ENCODE measurements at regions not wholly inside any gene's neighbourhood (a gene's known extent, or its start where the extent isn't known, plus 50 kb on each side); places are given as distances from the start of the nearest gene placed in this dataset.

DNA sequence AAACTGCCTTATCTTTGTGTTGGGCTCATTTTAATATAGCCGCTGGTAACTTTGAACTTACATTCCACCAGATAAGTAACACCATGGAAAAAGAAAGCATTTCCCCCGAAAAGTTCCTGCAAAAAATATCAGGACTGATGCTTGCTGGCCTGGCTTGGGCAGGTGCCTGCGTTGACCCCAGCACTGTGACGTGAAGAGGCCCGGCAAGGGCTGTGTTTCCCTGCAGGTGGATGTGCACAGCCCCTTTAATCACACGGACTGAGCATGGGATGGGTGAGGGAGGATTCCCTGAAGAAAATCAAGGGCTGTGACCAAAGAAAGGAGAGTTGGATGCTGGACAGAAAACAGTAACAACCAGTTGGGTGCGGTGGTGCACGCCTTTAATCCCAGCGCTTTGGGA is 138.2 kb downstream of the NSG2 start:
- Mint-ChIP-seq H3K36me3 (no peaks in the 10 kb centered on the region), H3K9me3 (no peaks in the 10 kb centered on the region), H3K27me3 (peaks cover 5 to 16% of the 10 kb centered on the region in 2 donors), H3K4me3 (no peak overlapping the region), H3K27ac (no peak overlapping the region), H3K4me1 (ENCODE audit: low read depth in 2 of 2) (no peaks in the 10 kb centered on the region)
- no peak for ATAC-seq
- no peak for DNase-seq (ENCODE audit: low spot score)

DNA sequence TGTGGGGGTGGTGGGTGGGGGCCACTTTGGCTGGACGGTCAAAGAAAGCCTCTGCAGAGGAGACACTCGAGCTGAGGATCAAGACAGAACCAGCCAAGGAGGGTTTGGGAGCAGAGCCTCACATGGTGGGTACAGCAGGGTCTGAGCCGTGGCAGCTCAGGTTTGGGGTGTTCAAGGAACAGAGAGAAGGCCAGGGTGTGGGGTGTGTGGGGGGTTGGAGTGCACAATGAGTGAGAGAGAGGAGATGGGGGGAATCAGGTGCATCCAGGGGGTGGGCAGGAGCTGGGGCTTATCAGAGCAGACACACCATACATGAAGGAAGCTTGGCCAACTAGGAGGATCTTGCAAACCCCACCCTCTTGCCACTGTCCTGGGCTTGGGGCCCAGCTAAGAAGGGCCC is 140.0 kb downstream of the NSG2 start:
- no peak overlapping the region for H3K27ac Mint-ChIP-seq

DNA sequence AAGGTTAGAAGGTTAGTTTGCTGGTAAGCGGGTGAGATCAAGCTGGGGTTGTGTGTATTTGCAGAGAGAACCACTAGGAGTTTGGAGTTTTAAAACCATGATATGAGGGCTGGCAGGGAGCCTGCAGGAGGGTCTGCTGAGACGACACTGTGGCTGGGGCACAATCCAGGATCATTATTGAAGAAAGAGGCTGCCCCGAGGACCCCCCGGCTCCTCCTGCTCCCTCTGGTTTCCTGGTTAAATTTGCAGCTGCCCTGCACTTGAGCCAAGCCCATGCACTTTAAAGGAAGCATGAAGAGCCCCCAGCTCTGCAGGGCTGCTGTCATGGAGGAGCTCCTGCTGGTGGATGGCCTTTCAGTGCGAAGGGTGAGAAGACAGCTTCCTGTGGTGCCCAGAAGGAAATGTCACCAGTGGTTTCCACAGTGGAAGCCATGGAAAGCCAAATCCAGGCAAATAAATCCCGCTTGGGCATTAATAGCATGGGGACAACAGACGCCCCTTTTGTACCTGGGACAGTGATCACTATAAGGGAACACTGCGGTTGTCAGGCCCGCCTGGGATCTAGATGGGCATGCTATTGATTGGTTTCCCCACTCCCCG is 140.7 kb downstream of the NSG2 start:
- DNase-seq (ENCODE audit: low spot score) (no peak), ATAC-seq (no peak)
- peaks cover 5 to 13% of the 10 kb centered on the region in 2 donors for H3K27me3 Mint-ChIP-seq
- H3K4me3 Mint-ChIP-seq = no peak overlapping the region
- H3K4me1 Mint-ChIP-seq (ENCODE audit: low read depth in 2 of 2) = no peaks in the 10 kb centered on the region
- no peaks in the 10 kb centered on the region for H3K36me3 Mint-ChIP-seq
- H3K27ac Mint-ChIP-seq = no peak overlapping the region
- no peaks in the 10 kb centered on the region for H3K9me3 Mint-ChIP-seq

More for the DNA sequence above, 140.0 kb downstream of the NSG2 start:
- no peaks in the 10 kb centered on the region for H3K9me3 Mint-ChIP-seq
- no peaks in the 10 kb centered on the region for H3K4me1 Mint-ChIP-seq (ENCODE audit: low read depth in 2 of 2)
- DNase-seq (ENCODE audit: low spot score) (no peak), ATAC-seq (no peak)
- no peaks in the 10 kb centered on the region for H3K36me3 Mint-ChIP-seq
- peaks cover 5 to 16% of the 10 kb centered on the region in 2 donors for H3K27me3 Mint-ChIP-seq
- H3K4me3 Mint-ChIP-seq = no peak overlapping the region

DNA sequence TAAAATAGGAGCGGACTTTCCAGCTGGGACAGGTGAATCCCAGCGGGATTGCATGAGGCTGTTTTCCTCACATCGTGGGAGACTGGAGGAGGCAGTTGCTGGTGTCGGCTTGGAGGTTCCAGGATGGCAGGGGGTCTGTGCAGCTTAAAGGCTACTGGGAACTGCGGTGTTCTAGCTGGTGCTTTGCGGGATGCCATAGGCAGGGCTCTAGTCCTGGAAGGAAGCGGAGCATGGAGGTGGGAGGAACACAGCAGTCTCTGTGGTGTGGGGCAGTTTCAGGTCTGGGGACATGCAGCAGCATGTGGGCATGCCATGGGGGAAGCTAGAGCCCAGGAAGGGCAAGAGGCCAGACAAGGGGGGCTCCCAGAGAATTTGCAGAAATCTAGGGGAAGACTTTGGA is 141.5 kb downstream of the NSG2 start:
- Mint-ChIP-seq H3K4me3 (no peak overlapping the region), H3K4me1 (ENCODE audit: low read depth in 2 of 2) (no peaks in the 10 kb centered on the region), H3K27me3 (peaks cover 8 to 15% of the 10 kb centered on the region in 2 donors), H3K9me3 (no peaks in the 10 kb centered on the region), H3K36me3 (no peaks in the 10 kb centered on the region), H3K27ac (no peak overlapping the region)
- peak in 1 of 2 donors; percentile 34 for ATAC-seq
- DNase-seq (ENCODE audit: low spot score) = no peak

DNA sequence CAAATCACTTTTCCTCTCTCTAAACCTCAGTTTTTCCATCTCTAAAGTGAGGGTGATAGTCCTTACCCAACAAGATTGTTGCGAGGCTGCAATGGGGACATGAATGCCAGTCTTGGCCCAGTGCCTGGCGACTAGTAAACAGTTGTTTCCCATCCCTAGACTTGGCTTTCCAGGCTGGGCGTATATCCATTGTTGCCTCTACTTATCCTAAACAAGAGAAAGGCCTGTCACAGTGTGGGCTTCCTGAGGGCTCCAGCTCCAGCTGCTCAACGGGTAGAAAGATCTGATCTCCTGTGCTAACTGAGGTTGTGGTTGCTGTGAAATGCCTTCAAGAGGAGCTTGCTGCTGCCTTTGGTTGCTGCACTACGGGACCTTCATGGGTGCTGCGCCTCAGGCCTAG is 142.0 kb downstream of the NSG2 start:
- no peak for ATAC-seq
- DNase-seq (ENCODE audit: low spot score) = no peak
- Mint-ChIP-seq H3K36me3 (no peaks in the 10 kb centered on the region), H3K27me3 (peaks cover 8 to 19% of the 10 kb centered on the region in 2 donors), H3K27ac (no peak overlapping the region), H3K4me3 (no peak overlapping the region), H3K9me3 (no peaks in the 10 kb centered on the region), H3K4me1 (ENCODE audit: low read depth in 2 of 2) (no peaks in the 10 kb centered on the region)

DNA sequence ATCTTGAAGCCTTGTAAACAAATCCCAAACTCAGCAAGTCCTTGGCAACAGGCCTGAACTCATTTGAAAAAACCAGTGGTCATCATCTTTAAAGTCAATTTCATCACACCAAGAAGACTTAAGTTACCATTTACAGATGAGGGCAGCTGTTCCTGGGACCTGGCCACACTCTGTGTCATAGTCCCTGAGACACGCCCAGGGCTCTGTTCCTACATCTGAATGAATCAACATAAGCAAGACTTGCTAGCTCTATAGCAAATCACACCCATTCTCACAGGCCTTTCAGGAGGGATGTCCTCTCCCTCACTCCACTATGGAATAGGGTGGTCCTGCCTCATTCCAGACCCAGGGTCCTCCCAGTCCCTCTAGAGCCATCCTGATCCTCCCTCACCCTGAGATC is 142.8 kb downstream of the NSG2 start:
- H3K36me3 Mint-ChIP-seq = no peaks in the 10 kb centered on the region
- peaks cover 8 to 19% of the 10 kb centered on the region in 2 donors for H3K27me3 Mint-ChIP-seq
- no peak for ATAC-seq
- no peak overlapping the region for H3K4me3 Mint-ChIP-seq
- H3K27ac Mint-ChIP-seq = no peak overlapping the region
- H3K9me3 Mint-ChIP-seq = no peaks in the 10 kb centered on the region
- no peak for DNase-seq (ENCODE audit: low spot score)
- H3K4me1 Mint-ChIP-seq (ENCODE audit: low read depth in 2 of 2) = no peaks in the 10 kb centered on the region

DNA sequence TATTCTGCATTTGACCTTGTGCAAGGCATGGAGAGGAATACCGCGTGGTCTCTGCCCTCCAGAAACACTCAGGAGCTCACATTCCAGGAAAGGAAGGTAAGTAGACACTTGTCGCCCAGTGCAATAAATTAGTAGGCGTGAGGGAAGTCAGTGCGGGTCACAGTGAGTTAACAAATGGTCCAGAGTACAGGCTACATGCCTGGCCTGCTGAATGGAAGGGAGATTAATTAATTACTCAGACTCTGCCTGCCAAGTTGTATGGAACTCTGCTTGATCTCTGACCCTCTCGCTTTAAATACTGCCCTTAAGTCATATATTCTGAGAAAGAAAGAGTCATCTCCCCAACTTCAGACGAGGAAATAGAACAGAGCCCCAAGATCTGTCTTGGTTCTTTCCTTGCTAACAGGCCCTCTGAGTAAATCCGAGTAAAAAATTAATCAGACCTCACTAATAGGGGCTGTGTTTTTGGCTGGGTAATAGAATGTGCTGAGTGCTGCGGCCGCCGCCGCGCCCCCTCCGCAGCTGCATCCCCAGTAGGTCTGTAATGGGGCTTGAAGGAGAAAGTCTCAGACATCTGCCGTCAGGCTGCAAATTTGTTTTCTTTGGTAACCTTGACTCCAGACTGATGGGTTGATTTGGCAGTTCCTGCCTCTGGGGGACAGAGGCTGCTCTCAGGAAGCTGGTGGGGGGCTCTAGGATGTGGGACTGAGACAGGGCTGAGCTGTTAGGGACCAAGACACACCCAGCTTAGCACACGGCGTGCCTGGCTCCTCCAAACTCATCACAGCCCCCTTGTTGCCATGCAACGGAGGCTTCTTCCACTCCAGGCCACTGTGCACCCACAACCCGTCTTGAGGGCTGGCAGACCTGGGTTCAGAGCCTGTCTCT is 144.4 kb downstream of the NSG2 start:
- no peak overlapping the region for H3K27ac Mint-ChIP-seq
- H3K4me3 Mint-ChIP-seq = no peak overlapping the region
- no peak for ATAC-seq
- peaks cover 8 to 19% of the 10 kb centered on the region in 2 donors for H3K27me3 Mint-ChIP-seq
- H3K4me1 Mint-ChIP-seq (ENCODE audit: low read depth in 2 of 2) = no peaks in the 10 kb centered on the region
- H3K9me3 Mint-ChIP-seq = no peaks in the 10 kb centered on the region
- no peaks in the 10 kb centered on the region for H3K36me3 Mint-ChIP-seq
- DNase-seq (ENCODE audit: low spot score) = no peak

DNA sequence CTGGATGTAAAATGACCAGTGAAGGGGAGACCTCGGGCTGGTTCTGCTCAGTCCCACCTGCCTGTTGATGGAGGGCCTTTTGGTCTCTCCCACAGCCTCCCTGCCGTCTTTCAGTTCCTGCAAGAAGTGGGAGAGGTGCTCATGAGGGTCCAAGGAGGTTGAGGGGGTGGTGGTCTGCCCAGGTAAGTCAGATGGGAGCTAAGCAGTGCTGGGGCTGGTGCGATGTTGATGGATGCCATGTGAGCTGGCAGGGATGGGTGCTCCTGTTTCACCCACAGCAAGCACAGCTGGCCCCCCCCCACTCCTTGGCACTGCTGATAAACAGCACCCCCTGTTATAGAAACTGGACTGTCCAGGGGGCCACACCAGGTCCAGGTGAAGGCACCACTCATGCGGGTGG is 145.6 kb downstream of the NSG2 start:
- Mint-ChIP-seq H3K36me3 (no peaks in the 10 kb centered on the region), H3K27me3 (peaks cover 5 to 19% of the 10 kb centered on the region in 2 donors), H3K9me3 (no peaks in the 10 kb centered on the region), H3K27ac (no peak overlapping the region), H3K4me3 (no peak overlapping the region), H3K4me1 (ENCODE audit: low read depth in 2 of 2) (no peaks in the 10 kb centered on the region)
- ATAC-seq (no peak), DNase-seq (ENCODE audit: low spot score) (no peak)

DNA sequence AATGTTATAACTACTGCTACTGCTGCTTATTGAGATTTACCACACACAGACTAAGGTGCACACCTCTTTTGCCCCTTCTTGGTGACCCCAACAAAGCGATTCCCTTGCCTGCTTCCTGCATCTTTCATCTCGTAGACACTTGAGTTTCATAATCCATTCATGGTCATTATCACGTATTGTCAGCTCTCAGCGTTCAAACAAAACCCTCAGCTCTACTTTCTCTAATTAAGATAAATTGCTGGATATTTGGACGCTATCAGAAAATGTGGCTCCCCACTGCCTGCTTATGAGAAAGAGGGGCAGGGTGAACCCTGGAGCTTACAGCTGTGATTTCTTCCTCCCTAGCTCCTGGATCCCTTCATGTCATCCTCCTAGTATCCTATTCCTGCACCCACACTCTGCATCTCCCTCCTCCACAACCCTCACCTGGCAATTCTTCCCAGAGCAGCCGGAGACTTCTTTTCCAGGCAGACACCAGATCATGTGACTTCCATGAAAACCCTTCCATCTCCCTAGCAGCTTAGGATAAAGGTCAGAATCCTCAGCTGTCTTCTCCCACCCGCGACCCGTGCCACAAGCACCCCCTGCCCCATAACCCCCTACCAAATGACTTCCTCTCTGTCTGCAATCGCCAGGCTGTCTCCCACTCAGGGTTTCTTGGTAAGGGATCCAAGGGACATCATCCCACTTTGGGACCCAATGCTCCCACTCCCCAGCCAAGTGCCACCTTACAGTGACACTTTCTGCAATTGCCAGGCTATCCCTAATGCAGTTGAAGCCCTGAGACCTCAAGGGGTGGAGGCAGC is 146.5 kb downstream of the NSG2 start:
- H3K9me3 Mint-ChIP-seq = no peaks in the 10 kb centered on the region
- DNase-seq (ENCODE audit: low spot score) (no peak), ATAC-seq (no peak)
- H3K4me3 Mint-ChIP-seq = no peak overlapping the region
- H3K27me3 Mint-ChIP-seq = peaks cover 3 to 19% of the 10 kb centered on the region in 2 donors
- no peak overlapping the region for H3K27ac Mint-ChIP-seq
- no peaks in the 10 kb centered on the region for H3K36me3 Mint-ChIP-seq
- no peaks in the 10 kb centered on the region for H3K4me1 Mint-ChIP-seq (ENCODE audit: low read depth in 2 of 2)

DNA sequence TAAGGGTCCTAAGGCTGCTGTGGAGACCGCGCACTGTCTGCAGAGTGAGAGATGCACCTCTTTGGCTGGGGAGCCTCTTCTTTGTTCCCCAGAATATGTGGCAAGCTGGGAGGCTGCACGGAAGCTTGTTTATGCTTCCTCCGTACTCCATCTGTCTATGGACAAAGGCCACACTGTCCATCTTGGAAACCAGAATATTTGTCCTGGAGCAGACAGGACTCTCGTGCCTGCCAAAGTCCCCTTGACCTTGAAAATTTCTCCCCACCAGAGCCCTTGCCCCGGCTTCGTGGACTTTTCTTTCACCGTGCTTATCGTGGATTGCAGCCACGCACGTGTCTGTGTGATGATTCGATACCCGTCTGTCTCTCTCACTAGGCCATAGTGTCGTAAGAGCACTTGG is 147.4 kb downstream of the NSG2 start:
- DNase-seq (ENCODE audit: low spot score) (no peak), ATAC-seq (no peak)
- Mint-ChIP-seq H3K36me3 (no peaks in the 10 kb centered on the region), H3K27me3 (peaks cover 3 to 18% of the 10 kb centered on the region in 2 donors), H3K4me3 (no peak overlapping the region), H3K4me1 (ENCODE audit: low read depth in 2 of 2) (no peaks in the 10 kb centered on the region), H3K9me3 (no peaks in the 10 kb centered on the region), H3K27ac (no peak overlapping the region)

DNA sequence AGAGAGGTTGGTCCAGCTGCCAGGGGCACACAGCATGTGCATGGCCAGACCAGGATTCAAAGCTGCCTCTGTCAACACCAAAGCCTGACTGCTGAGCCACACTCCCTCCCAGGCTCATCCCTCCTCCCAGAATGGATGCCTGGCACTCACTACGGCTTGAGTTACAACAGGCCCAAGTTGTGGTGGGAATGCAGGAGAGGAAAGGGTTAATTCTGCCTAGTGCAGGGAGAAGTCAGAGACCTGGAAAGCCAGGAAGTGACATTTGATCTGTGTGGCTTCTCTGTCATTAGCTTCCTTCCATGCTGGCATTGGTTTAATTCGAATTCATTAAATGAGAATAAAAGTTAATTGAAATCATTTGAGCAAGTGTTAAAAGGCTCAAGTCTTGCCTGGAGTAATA is 150.0 kb downstream of the NSG2 start:
- Mint-ChIP-seq H3K36me3 (no peaks in the 10 kb centered on the region), H3K27ac (no peak overlapping the region), H3K9me3 (no peaks in the 10 kb centered on the region), H3K4me3 (no peak overlapping the region), H3K27me3 (peaks cover 3 to 10% of the 10 kb centered on the region in 2 donors), H3K4me1 (ENCODE audit: low read depth in 2 of 2) (no peaks in the 10 kb centered on the region)
- DNase-seq (ENCODE audit: low spot score) (no peak), ATAC-seq (no peak)

DNA sequence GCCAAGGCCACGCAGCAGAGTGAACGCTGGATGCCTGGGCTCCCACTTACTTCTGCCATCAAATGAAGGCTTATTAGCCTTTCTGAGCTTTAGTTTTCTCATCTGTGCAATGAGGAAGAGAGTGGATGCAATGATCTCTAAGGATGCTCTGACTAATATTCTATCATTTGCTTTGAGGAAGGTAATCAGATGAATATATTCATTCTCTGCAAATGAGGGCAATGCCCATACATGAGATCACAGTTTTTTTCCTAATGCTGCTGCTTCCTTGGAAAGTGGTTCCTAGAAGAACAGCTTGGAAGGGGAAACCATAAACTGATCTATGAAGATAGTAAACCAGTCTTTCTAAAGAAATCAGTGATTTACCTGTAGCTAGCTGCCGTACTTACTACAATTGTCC is 152.4 kb downstream of the NSG2 start:
- no peak overlapping the region for H3K4me3 Mint-ChIP-seq
- H3K27me3 Mint-ChIP-seq = no peaks in the 10 kb centered on the region
- DNase-seq (ENCODE audit: low spot score) (no peak), ATAC-seq (no peak)
- H3K9me3 Mint-ChIP-seq = no peaks in the 10 kb centered on the region
- H3K27ac Mint-ChIP-seq = no peak overlapping the region
- no peaks in the 10 kb centered on the region for H3K4me1 Mint-ChIP-seq (ENCODE audit: low read depth in 2 of 2)
- H3K36me3 Mint-ChIP-seq = no peaks in the 10 kb centered on the region

DNA sequence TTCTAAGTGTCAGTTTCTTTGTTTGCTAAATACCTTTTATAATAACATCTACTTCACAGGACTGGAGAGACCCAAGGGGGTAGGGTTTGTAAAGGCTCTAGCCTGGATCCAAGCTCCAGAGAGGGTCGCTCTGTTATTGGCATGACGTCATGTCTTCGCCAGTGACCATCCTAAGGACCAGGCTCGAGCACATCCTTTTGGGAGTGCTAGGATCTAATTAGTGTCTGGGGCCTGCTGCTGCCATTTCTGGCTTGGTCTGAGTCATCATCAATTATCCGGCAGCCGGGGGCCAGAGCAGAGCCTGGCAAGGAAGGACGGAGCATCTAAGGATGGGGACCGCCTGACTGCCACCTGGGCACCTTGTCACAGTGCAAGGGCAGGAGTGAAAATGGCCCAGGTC is 153.0 kb downstream of the NSG2 start:
- Mint-ChIP-seq H3K27ac (no peak overlapping the region), H3K9me3 (no peaks in the 10 kb centered on the region), H3K4me3 (no peak overlapping the region), H3K27me3 (no peaks in the 10 kb centered on the region), H3K36me3 (no peaks in the 10 kb centered on the region), H3K4me1 (ENCODE audit: low read depth in 2 of 2) (no peaks in the 10 kb centered on the region)
- ATAC-seq (no peak), DNase-seq (ENCODE audit: low spot score) (no peak)

DNA sequence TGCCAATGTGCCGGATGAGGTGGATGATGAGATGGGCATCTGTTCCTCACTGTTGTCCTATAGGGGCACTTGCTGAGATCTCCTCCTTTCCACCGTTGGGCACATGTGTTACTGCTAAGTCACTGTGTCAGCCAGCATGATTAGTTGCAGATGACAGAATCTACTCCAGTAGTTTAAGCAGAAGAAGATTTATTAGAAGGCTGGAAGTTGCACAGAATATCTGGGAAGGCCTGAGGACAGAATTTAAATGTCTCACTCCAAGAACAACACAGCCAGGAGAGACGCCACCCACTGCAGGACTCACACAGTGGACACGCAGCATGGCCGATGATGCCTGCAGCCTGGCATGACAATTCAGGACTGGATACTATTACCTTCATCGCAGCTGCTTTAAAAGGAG is 157.5 kb downstream of the NSG2 start:
- Mint-ChIP-seq H3K9me3 (no peaks in the 10 kb centered on the region), H3K36me3 (no peaks in the 10 kb centered on the region), H3K4me1 (ENCODE audit: low read depth in 2 of 2) (no peaks in the 10 kb centered on the region), H3K27me3 (no peaks in the 10 kb centered on the region), H3K4me3 (no peak overlapping the region), H3K27ac (no peak overlapping the region)
- ATAC-seq (peak in 1 of 2 donors; percentile 31), DNase-seq (ENCODE audit: low spot score) (no peak)
